K562 (cell line): ENCODE measurements at regions not wholly inside any gene's neighbourhood (a gene's known extent, or its start where the extent isn't known, plus 50 kb on each side); places are given as distances from the start of the nearest gene placed in this dataset.

Experiments
- CBX2 ChIP-seq: fragments of 200-600 bp; sonication (generic); IDR thresholded peaks from one replicate; pipeline ENCODE4 v1.6.1; 2012; ENCODE audit warnings: mild to moderate bottlenecking, low read length, inconsistent platforms; ENCODE audit not compliant: insufficient read depth, poor library complexity, severe bottlenecking
- CUX1 ChIP-seq: fragments of 200-800 bp; sonication (Bioruptor generic); IDR thresholded peaks from 2 replicates; pipeline ENCODE4 v1.6.1; 2016; ENCODE audit warnings: missing genetic modification characterization, missing compliant biosample characterization
- EWSR1 ChIP-seq: fragments of 450-650 bp; IDR thresholded peaks from 2 replicates; pipeline ENCODE4 v1.6.1; 2018; ENCODE audit warnings: borderline replicate concordance, mild to moderate bottlenecking, low read depth, moderate library complexity; ENCODE audit not compliant: partially characterized antibody
- HNRNPLL ChIP-seq: fragments of 200-400 bp; formaldehyde crosslinking; IDR thresholded peaks from 2 replicates; pipeline ENCODE4 v1.6.1; 2017; ENCODE audit warnings: low read length, low read depth, mild to moderate bottlenecking; ENCODE audit not compliant: poor library complexity, severe bottlenecking
- MAZ ChIP-seq, 2 experiments: fragments of 450-650 bp in 1 of 2; sonication (generic) in 1 of 2; formaldehyde crosslinking; IDR thresholded peaks in 1 of 2; conservative IDR thresholded peaks in 1 of 2; 2 replicates each; pipeline versions ENCODE4 v1.4.0 to v1.5.0; 2020; ENCODE audit warnings: mild to moderate bottlenecking in 1 of 2, missing genetic modification reagents in 1 of 2
- NCOA1 ChIP-seq: fragments of 450-650 bp; IDR thresholded peaks from 2 replicates; pipeline ENCODE4 v1.6.1; 2016; ENCODE audit warnings: low read depth
- NCOR1 ChIP-seq: fragments of 450-650 bp; IDR thresholded peaks from 2 replicates; pipeline ENCODE4 v1.6.1; 2016; ENCODE audit warnings: mild to moderate bottlenecking, moderate library complexity
- NFYB ChIP-seq: IDR thresholded peaks from 2 replicates; pipeline ENCODE4 v1.6.1; 2011; ENCODE audit warnings: mild to moderate bottlenecking, moderate library complexity; ENCODE audit not compliant: insufficient read length; ENCODE audit errors: extremely low read depth
- PTRF ChIP-seq: fragments of 450-650 bp; IDR thresholded peaks from 2 replicates; pipeline ENCODE4 v1.6.1; 2016; ENCODE audit warnings: mild to moderate bottlenecking, missing genetic modification characterization, missing compliant biosample characterization
- RFX1 ChIP-seq: fragments of 450-650 bp; IDR thresholded peaks from 2 replicates; pipeline ENCODE4 v1.6.1; 2016; ENCODE audit warnings: mild to moderate bottlenecking, moderate library complexity
- SMAD4 ChIP-seq: fragments of 250-450 bp; sonication (Bioruptor Pico); conservative IDR thresholded peaks from 2 replicates; pipeline ENCODE4 v1.8.0; 2021; ENCODE audit warnings: inconsistent platforms, mild to moderate bottlenecking, moderate library complexity
- SMC3 ChIP-seq: conservative IDR thresholded peaks from 2 replicates; pipeline ENCODE4 v1.6.1; 2011; ENCODE audit warnings: low read depth, low read length, improper control_type of control experiment; ENCODE audit not compliant: insufficient read depth
- ZNF121 ChIP-seq: sonication (generic); formaldehyde crosslinking; conservative IDR thresholded peaks from 2 replicates; pipeline ENCODE4 v1.8.0; 2022; ENCODE audit warnings: missing genetic modification reagents
- ZNF511 ChIP-seq: sonication (generic); formaldehyde crosslinking; IDR thresholded peaks from 2 replicates; pipeline ENCODE4 v1.8.0; 2022; ENCODE audit warnings: mild to moderate bottlenecking, missing genetic modification reagents
- ZNF592 ChIP-seq: fragments of 450-650 bp; IDR thresholded peaks from 2 replicates; pipeline ENCODE4 v1.6.1; 2017; ENCODE audit warnings: antibody characterized with exemption, mild to moderate bottlenecking
- ZNF707 ChIP-seq: fragments of 250-450 bp; sonication (Bioruptor Pico); conservative IDR thresholded peaks from 2 replicates; pipeline ENCODE4 v1.8.0; 2022; ENCODE audit warnings: inconsistent platforms, mild to moderate bottlenecking, moderate library complexity

GRCh38 chr7:153061910-153062528 lies 302.5 kb downstream of the ACTR3B start (continued):
- TF ChIP-seq EWSR1 (no peak), ZNF121 (no peak), PTRF (tag) (no peak), NCOA1 (no peak), ZNF707 (no peak), NFYB (no peak), ZNF511 (CRISPR knock-in tag) (peak; percentile 82; the same call in 1 of the 2 replicates), CUX1 (CRISPR knock-in tag) (no peak), RFX1 (no peak), HNRNPLL (no peak), NCOR1 (no peak), SMC3 (no peak), SMAD4 (CRISPR knock-in tag) (no peak), CBX2 (no peak), ZNF592 (no peak), MAZ (CRISPR knock-in tag; conservative IDR thresholded peaks at IDR 0.05 in 1 of 2, IDR thresholded peaks at IDR 0.05 in 1 of 2) (no peak)
